Caco-2 (cell line): ENCODE measurements at regions not wholly inside any gene's neighbourhood (a gene's known extent, or its start where the extent isn't known, plus 50 kb on each side); places are given as distances from the start of the nearest gene placed in this dataset.

Source experiments
- BruUV-seq: library from RNA; stranded (reverse); fragments of 400-500 nt; replicated peaks from 2 replicates; lab custom pipeline; 2021; lab: Mats Ljungman, UMichigan
- CTCF ChIA-PET: fragments of 300-600 bp; sonication (Branson Sonifier 250); formaldehyde crosslinking; loops from one replicate; lab custom pipeline; 2022; ENCODE audit warnings: antibody characterized with exemption; lab: Charles Lee
- POLR2A ChIA-PET: fragments of 300-600 bp; sonication (Branson Sonifier 250); formaldehyde crosslinking; loops from one replicate; lab custom pipeline; 2022; ENCODE audit warnings: antibody characterized with exemption; lab: Charles Lee
- DNase-seq, 2 experiments: peaks; one replicate each; pipeline versions ENCODE4 v3.0.0 to v3.0.0-alpha.2; 2020 to 2022
- H3K27me3 ChIP-seq: replicated peaks from 2 replicates; pipeline ENCODE4 v1.6.0; 2011; ENCODE audit warnings: low read length; ENCODE audit not compliant: control insufficient read depth, insufficient read depth
- H3K36me3 ChIP-seq: 2 replicates; pipeline ENCODE4 v1.5.1; 2011; ENCODE audit warnings: low read length; ENCODE audit not compliant: control insufficient read depth, insufficient read depth
- H3K4me1 ChIP-seq: fragments of 250-450 bp; sonication (Bioruptor Pico); 2 replicates; pipeline ENCODE4 v1.5.1; 2020; ENCODE audit warnings: mild to moderate bottlenecking
- H3K4me3 ChIP-seq: 2 replicates; pipeline ENCODE4 v1.5.1; 2011; ENCODE audit warnings: low read depth, mild to moderate bottlenecking, control low read depth, low read length
- H3K9me3 ChIP-seq: fragments of 250-450 bp; sonication (Bioruptor Pico); 2 replicates; pipeline ENCODE4 v1.5.1; 2020; ENCODE audit warnings: mild to moderate bottlenecking, moderate library complexity
- H3K27ac Mint-ChIP-seq: one replicate; pipeline ENCODE4 v1.8.0; 2022; ENCODE audit warnings: mixed read lengths; ENCODE audit not compliant: unreplicated experiment
- H3K27me3 Mint-ChIP-seq: one replicate; pipeline ENCODE4 v1.8.0; 2022; ENCODE audit warnings: mixed read lengths; ENCODE audit not compliant: insufficient read depth, unreplicated experiment
- H3K36me3 Mint-ChIP-seq: one replicate; pipeline ENCODE4 v1.8.0; 2022; ENCODE audit warnings: mild to moderate bottlenecking, mixed read lengths; ENCODE audit not compliant: insufficient read depth, unreplicated experiment
- H3K4me1 Mint-ChIP-seq: one replicate; pipeline ENCODE4 v1.8.0; 2022; ENCODE audit warnings: low read depth, mixed read lengths; ENCODE audit not compliant: unreplicated experiment
- H3K4me3 Mint-ChIP-seq: one replicate; pipeline ENCODE4 v1.8.0; 2022; ENCODE audit warnings: mild to moderate bottlenecking, moderate library complexity, mixed read lengths; ENCODE audit not compliant: unreplicated experiment
- H3K9me3 Mint-ChIP-seq: one replicate; pipeline ENCODE4 v1.8.0; 2022; ENCODE audit warnings: mixed read lengths; ENCODE audit not compliant: unreplicated experiment
- intact Hi-C: fragments of 100-400 bp; cut with micrococcal nuclease; formaldehyde crosslinking; loops from one replicate; pipeline ENCODE4 v1.10.0; 2022; ENCODE audit not compliant: unreplicated experiment
- TF ChIP-seq, protein P1 (sequence below), 2 experiments: fragments of 200-600 bp in 1 of 2; IDR thresholded peaks; 1 replicate in 1 of 2; 2 replicates in 1 of 2; pipeline versions ENCODE4 v1.5.1 to v1.8.0; 2011 to 2022; ENCODE audit warnings: antibody characterized with exemption in 1 of 2, control low read depth in 1 of 2, inconsistent platforms in 1 of 2, low read depth in 1 of 2, low read length in 1 of 2, mild to moderate bottlenecking in 1 of 2, moderate library complexity in 1 of 2; ENCODE audit not compliant: insufficient read depth in 1 of 2, severe bottlenecking in 1 of 2, unreplicated experiment in 1 of 2

DNA sequence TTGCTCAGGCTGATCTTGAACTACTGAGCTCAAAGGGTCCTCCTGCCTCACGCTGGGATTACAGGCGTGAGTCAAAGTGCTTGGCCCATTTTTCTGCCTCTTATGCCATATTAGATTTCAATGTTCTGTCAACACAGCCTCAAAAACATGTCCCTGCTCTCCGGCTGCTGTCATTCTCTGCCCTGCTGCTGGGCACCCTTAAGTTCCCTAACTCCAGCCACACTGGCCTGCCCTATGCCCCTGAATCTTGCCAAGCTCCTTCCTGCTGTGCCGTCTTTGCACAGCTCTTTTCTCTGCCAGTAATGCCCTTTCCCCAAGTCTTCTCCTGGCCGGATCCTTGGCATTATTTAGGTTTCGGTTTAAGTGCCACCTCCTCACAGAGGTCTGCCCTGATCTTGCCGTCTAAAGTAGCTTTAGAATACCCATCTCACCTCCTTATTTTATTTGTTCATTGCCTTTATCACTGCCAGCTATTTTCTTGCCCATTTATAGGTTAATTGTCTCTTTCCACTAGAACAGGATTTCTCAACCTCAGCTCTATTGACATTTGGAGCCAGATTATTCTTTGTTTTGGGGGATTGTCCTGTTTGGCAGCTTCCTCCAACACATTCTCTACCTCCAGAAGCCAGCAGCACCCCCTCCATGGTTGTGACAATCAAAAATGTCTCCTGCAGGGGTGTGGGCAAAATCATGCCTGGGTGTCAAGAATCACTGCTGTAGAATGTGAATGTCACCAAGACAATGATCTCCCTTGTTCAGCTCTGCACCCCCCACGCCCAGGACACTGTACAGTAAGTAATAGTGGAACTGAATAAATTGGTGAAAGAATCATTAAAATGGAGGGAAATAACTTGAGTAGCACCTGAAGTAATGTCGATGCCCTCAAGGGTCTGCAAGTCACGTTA is 168.2 kb downstream of the CYLD start:
- ChIA-PET POLR2A (no interaction called here), CTCF (no interaction called here)
- no peak overlapping the region for H3K27ac Mint-ChIP-seq

DNA sequence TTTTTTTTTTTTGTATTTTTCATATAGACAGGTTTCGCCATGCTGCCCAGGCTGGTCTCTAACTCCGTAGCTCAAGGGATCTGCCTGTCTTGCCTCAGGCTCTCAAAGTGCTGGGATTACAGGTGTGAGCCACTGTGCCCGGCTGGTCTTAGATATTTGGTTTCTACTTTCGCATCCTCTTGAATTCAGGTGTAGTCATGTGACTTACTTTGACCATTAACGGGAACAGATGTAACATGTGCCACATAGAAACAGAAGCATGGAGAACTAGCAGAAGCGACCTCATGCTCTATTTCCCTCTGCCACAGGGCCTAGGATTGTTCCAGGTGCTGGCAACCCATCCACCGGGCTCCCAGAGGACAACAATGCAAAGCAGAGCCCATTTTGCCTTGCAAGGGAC is 166.6 kb downstream of the CYLD start:
- Mint-ChIP-seq H3K4me3 (no peak overlapping the region), H3K27ac (no peak overlapping the region), H3K4me1 (no peaks in the 10 kb centered on the region), H3K36me3 (no peaks in the 10 kb centered on the region), H3K27me3 (peaks cover 16% of the 10 kb centered on the region), H3K9me3 (no peaks in the 10 kb centered on the region)
- no peaks in the 10 kb centered on the region for H3K9me3 ChIP-seq
- ChIA-PET CTCF (no interaction called here), POLR2A (no interaction called here)
- TF ChIP-seq, protein P1, sequence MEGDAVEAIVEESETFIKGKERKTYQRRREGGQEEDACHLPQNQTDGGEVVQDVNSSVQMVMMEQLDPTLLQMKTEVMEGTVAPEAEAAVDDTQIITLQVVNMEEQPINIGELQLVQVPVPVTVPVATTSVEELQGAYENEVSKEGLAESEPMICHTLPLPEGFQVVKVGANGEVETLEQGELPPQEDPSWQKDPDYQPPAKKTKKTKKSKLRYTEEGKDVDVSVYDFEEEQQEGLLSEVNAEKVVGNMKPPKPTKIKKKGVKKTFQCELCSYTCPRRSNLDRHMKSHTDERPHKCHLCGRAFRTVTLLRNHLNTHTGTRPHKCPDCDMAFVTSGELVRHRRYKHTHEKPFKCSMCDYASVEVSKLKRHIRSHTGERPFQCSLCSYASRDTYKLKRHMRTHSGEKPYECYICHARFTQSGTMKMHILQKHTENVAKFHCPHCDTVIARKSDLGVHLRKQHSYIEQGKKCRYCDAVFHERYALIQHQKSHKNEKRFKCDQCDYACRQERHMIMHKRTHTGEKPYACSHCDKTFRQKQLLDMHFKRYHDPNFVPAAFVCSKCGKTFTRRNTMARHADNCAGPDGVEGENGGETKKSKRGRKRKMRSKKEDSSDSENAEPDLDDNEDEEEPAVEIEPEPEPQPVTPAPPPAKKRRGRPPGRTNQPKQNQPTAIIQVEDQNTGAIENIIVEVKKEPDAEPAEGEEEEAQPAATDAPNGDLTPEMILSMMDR (IDR thresholded peaks at IDR 0.05; ENCODE audit: insufficient read depth in 1 of 2, low read depth in 1 of 2, low read length in 1 of 2, severe bottlenecking in 1 of 2, unreplicated experiment in 1 of 2), result no peak
- intact Hi-C loops, result no loop called here
- H3K4me3 ChIP-seq, result no peak overlapping the region
- no peaks in the 10 kb centered on the region for H3K36me3 ChIP-seq
- no TSS peak for BruUV-seq
- H3K27me3 ChIP-seq, result no peaks in the 10 kb centered on the region
- DNase-seq, result no peak
- H3K4me1 ChIP-seq, result no peaks in the 10 kb centered on the region

More for the DNA sequence above, 168.2 kb downstream of the CYLD start:
- H3K9me3 Mint-ChIP-seq, result no peaks in the 10 kb centered on the region
- no peaks in the 10 kb centered on the region for H3K27me3 ChIP-seq
- no peak overlapping the region for H3K4me3 ChIP-seq
- peaks cover 19% of the 10 kb centered on the region for H3K27me3 Mint-ChIP-seq
- intact Hi-C loops, result no loop called here
- no peaks in the 10 kb centered on the region for H3K9me3 ChIP-seq
- no peaks in the 10 kb centered on the region for H3K36me3 ChIP-seq
- DNase-seq, result no peak
- no peaks in the 10 kb centered on the region for H3K4me1 Mint-ChIP-seq
- no peaks in the 10 kb centered on the region for H3K4me1 ChIP-seq
- BruUV-seq, result no TSS peak
- H3K36me3 Mint-ChIP-seq, result no peaks in the 10 kb centered on the region
- TF ChIP-seq, protein P1 (IDR thresholded peaks at IDR 0.05; ENCODE audit: insufficient read depth in 1 of 2, low read depth in 1 of 2, low read length in 1 of 2, severe bottlenecking in 1 of 2, unreplicated experiment in 1 of 2), result no peak
- no peak overlapping the region for H3K4me3 Mint-ChIP-seq

DNA sequence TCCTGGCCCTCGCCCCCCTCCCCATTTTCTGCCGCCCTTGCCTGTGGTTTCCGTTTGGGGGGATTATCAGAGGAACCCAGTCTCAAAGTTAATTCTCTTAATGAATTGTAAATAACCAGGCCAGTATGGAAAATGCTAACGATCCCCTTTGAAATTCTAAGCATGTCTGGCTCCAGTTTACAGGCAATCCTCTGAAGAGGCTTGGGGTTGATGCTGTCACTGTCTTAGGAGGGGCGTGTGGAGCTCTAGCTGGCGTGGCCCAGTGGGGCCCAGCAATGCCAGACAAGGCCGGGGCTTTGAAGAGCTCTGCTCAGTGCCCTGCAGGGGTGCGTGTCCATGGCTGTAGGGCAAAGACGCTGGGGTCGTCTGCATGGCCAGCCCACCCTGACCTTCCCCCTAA is 164.6 kb downstream of the CYLD start:
- intact Hi-C loops, result no loop called here
- no peaks in the 10 kb centered on the region for H3K9me3 ChIP-seq
- H3K27me3 Mint-ChIP-seq, result peaks cover 13% of the 10 kb centered on the region
- no peaks in the 10 kb centered on the region for H3K36me3 ChIP-seq
- no TSS peak for BruUV-seq
- no peaks in the 10 kb centered on the region for H3K9me3 Mint-ChIP-seq
- no peaks in the 10 kb centered on the region for H3K27me3 ChIP-seq
- H3K4me1 Mint-ChIP-seq, result no peaks in the 10 kb centered on the region
- POLR2A ChIA-PET, result no interaction called here
- no peak for DNase-seq
- no peaks in the 10 kb centered on the region for H3K4me1 ChIP-seq
- H3K4me3 ChIP-seq, result no peak overlapping the region
- CTCF ChIA-PET, result no interaction called here
- no peaks in the 10 kb centered on the region for H3K36me3 Mint-ChIP-seq
- TF ChIP-seq, protein P1 (IDR thresholded peaks at IDR 0.05; ENCODE audit: insufficient read depth in 1 of 2, low read depth in 1 of 2, low read length in 1 of 2, severe bottlenecking in 1 of 2, unreplicated experiment in 1 of 2), result no peak
- H3K27ac Mint-ChIP-seq, result no peak overlapping the region
- H3K4me3 Mint-ChIP-seq, result no peak overlapping the region
